ENCODE measurements at regions not wholly inside any gene's neighbourhood (a gene's known extent, or its start where the extent isn't known, plus 50 kb on each side); places are given as distances from the start of the nearest gene placed in this dataset.

GRCh38 chr2:146004462-146004861, 1484.5 kb upstream of the ZEB2 start:
- Histone ChIP-seq H3K9me3 (ENCODE audit: control insufficient read depth, low read length) (no peaks in the 10 kb centered on the region), H3K4me3 (ENCODE audit: low read length in 2 of 2) (no peak overlapping the region), H3K27ac (ENCODE audit: low read depth in 1 of 2, low read length in 2 of 2) (no peak overlapping the region), H3K27me3 (ENCODE audit: control insufficient read depth in 1 of 2, insufficient read depth in 2 of 2, low read length in 1 of 2) (no peaks in the 10 kb centered on the region), H3K4me1 (ENCODE audit: control insufficient read depth in 1 of 2, insufficient read depth in 2 of 2, low read length in 2 of 2) (no peaks in the 10 kb centered on the region), H3K36me3 (ENCODE audit: control insufficient read depth in 1 of 2, insufficient read depth in 2 of 2, low read length in 1 of 2) (no peaks in the 10 kb centered on the region)
- ATAC-seq (ENCODE audit: low FRiP score) (no peak), DNase-seq (no peak)
- intact Hi-C loops (cut with DNase I) = no loop called here

DNA sequence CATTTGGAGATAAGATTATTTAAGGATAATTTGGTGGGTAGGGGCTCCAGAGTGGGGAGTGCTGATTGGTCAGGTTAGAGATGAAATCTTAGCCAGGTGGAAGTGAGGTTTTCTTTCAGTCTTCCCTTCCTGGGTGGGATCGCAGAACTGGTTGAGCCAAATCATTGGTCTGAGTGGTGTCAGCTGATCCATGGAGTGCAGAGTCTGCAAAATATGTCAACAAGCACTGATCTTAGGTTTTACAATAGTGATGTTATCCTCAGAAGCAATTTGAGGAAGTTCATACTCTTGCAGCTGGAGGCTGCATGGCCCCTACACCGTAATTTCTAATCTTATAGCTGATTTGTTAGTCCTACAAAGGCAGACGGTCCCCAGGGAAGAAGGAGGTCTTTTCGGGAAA, 1483.4 kb upstream of the ZEB2 start:
- Histone ChIP-seq H3K4me1 (ENCODE audit: control insufficient read depth in 1 of 2, insufficient read depth in 2 of 2, low read length in 2 of 2) (no peaks in the 10 kb centered on the region), H3K27ac (ENCODE audit: low read depth in 1 of 2, low read length in 2 of 2) (no peak overlapping the region), H3K9me3 (ENCODE audit: control insufficient read depth, low read length) (no peaks in the 10 kb centered on the region), H3K27me3 (ENCODE audit: control insufficient read depth in 1 of 2, insufficient read depth in 2 of 2, low read length in 1 of 2) (no peaks in the 10 kb centered on the region), H3K4me3 (ENCODE audit: low read length in 2 of 2) (no peak overlapping the region), H3K36me3 (ENCODE audit: control insufficient read depth in 1 of 2, insufficient read depth in 2 of 2, low read length in 1 of 2) (no peaks in the 10 kb centered on the region)
- intact Hi-C loops (cut with DNase I) = no loop called here
- ATAC-seq (ENCODE audit: low FRiP score) (no peak), DNase-seq (no peak)
- WGBS, 2 donors = 51 to 53% methylated on average over 4 of the region's 4 CpGs

GRCh38 chr2:145994910-145995309, 1475.0 kb upstream of the ZEB2 start:
- intact Hi-C loops (cut with DNase I) = no loop called here
- Histone ChIP-seq H3K27ac (ENCODE audit: low read depth in 1 of 2, low read length in 2 of 2) (no peak overlapping the region), H3K4me1 (ENCODE audit: control insufficient read depth in 1 of 2, insufficient read depth in 2 of 2, low read length in 2 of 2) (no peaks in the 10 kb centered on the region), H3K36me3 (ENCODE audit: control insufficient read depth in 1 of 2, insufficient read depth in 2 of 2, low read length in 1 of 2) (no peaks in the 10 kb centered on the region), H3K9me3 (ENCODE audit: control insufficient read depth, low read length) (peaks cover 2% of the 10 kb centered on the region), H3K27me3 (ENCODE audit: control insufficient read depth in 1 of 2, insufficient read depth in 2 of 2, low read length in 1 of 2) (no peaks in the 10 kb centered on the region), H3K4me3 (ENCODE audit: low read length in 2 of 2) (no peak overlapping the region)
- no peak for DNase-seq
- no peak for ATAC-seq (ENCODE audit: low FRiP score)

GRCh38 chr2:145992572-145992971, 1472.7 kb upstream of the ZEB2 start:
- Histone ChIP-seq H3K9me3 (ENCODE audit: control insufficient read depth, low read length) (peaks cover 2% of the 10 kb centered on the region), H3K36me3 (ENCODE audit: control insufficient read depth in 1 of 2, insufficient read depth in 2 of 2, low read length in 1 of 2) (no peaks in the 10 kb centered on the region), H3K4me3 (ENCODE audit: low read length in 2 of 2) (no peak overlapping the region), H3K27ac (ENCODE audit: low read depth in 1 of 2, low read length in 2 of 2) (no peak overlapping the region), H3K4me1 (ENCODE audit: control insufficient read depth in 1 of 2, insufficient read depth in 2 of 2, low read length in 2 of 2) (no peaks in the 10 kb centered on the region), H3K27me3 (ENCODE audit: control insufficient read depth in 1 of 2, insufficient read depth in 2 of 2, low read length in 1 of 2) (no peaks in the 10 kb centered on the region)
- DNase-seq = no peak
- WGBS, 2 donors = 98% methylated on average over 3 of the region's 3 CpGs
- intact Hi-C loops (cut with DNase I) = no loop called here
- ATAC-seq (ENCODE audit: low FRiP score) = no peak

- H3K36me3 ChIP-seq (ENCODE audit: control insufficient read depth in 1 of 2, insufficient read depth in 2 of 2, low read length in 1 of 2) = no peaks in the 10 kb centered on the region
- H3K9me3 ChIP-seq (ENCODE audit: control insufficient read depth, low read length) = no peaks in the 10 kb centered on the region
- DNase-seq (no peak), ATAC-seq (ENCODE audit: low FRiP score) (no peak)
- H3K4me3 ChIP-seq (ENCODE audit: low read length in 2 of 2) = no peak overlapping the region
- no peak overlapping the region for H3K27ac ChIP-seq (ENCODE audit: low read depth in 1 of 2, low read length in 2 of 2)
- H3K27me3 ChIP-seq (ENCODE audit: control insufficient read depth in 1 of 2, insufficient read depth in 2 of 2, low read length in 1 of 2) = no peaks in the 10 kb centered on the region
- intact Hi-C loops (cut with DNase I) = no loop called here
- WGBS, 2 donors = 43 to 49% methylated on average over 2 of the region's 2 CpGs
- H3K4me1 ChIP-seq (ENCODE audit: control insufficient read depth in 1 of 2, insufficient read depth in 2 of 2, low read length in 2 of 2) = no peaks in the 10 kb centered on the region
Measured at GRCh38 chr2:145987793-145988192, 1467.9 kb upstream of the ZEB2 start.

DNA sequence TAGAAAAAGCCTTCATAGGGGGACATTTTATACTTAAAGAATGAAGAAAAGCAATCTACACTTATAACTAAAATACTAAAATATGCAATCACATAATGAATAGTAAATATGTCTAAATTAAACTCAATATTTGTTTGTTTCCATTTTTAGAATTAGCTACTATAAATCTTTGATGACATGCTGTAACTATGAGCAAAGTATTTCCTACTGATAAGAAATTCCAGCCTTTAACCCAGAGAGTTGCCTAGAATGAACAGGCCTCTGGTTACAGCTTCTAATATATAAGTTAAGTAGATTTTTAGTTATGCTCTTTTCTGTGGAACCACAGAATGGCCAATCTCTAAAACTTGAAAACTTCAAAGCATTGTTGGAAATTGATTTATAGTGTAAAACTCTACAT, 1465.6 kb upstream of the ZEB2 start:
- H3K4me3 ChIP-seq (ENCODE audit: low read length in 2 of 2) = no peak overlapping the region
- no peaks in the 10 kb centered on the region for H3K4me1 ChIP-seq (ENCODE audit: control insufficient read depth in 1 of 2, insufficient read depth in 2 of 2, low read length in 2 of 2)
- intact Hi-C loops (cut with DNase I) = no loop called here
- H3K27me3 ChIP-seq (ENCODE audit: control insufficient read depth in 1 of 2, insufficient read depth in 2 of 2, low read length in 1 of 2) = no peaks in the 10 kb centered on the region
- ATAC-seq (ENCODE audit: low FRiP score) (no peak), DNase-seq (no peak)
- H3K27ac ChIP-seq (ENCODE audit: low read depth in 1 of 2, low read length in 2 of 2) = no peak overlapping the region
- H3K9me3 ChIP-seq (ENCODE audit: control insufficient read depth, low read length) = no peaks in the 10 kb centered on the region
- H3K36me3 ChIP-seq (ENCODE audit: control insufficient read depth in 1 of 2, insufficient read depth in 2 of 2, low read length in 1 of 2) = no peaks in the 10 kb centered on the region

- Histone ChIP-seq H3K27ac (ENCODE audit: low read depth in 1 of 2, low read length in 2 of 2) (no peak overlapping the region), H3K27me3 (ENCODE audit: control insufficient read depth in 1 of 2, insufficient read depth in 2 of 2, low read length in 1 of 2) (no peaks in the 10 kb centered on the region), H3K36me3 (ENCODE audit: control insufficient read depth in 1 of 2, insufficient read depth in 2 of 2, low read length in 1 of 2) (no peaks in the 10 kb centered on the region), H3K4me1 (ENCODE audit: control insufficient read depth in 1 of 2, insufficient read depth in 2 of 2, low read length in 2 of 2) (no peaks in the 10 kb centered on the region), H3K9me3 (ENCODE audit: control insufficient read depth, low read length) (no peaks in the 10 kb centered on the region), H3K4me3 (ENCODE audit: low read length in 2 of 2) (no peak overlapping the region)
- DNase-seq (no peak), ATAC-seq (ENCODE audit: low FRiP score) (no peak)
- WGBS, 2 donors = 52% methylated on average over 2 of the region's 2 CpGs
- intact Hi-C loops (cut with DNase I) = no loop called here
Measured at GRCh38 chr2:145984580-145984979, 1464.7 kb upstream of the ZEB2 start.

GRCh38 chr2:145980318-145980717, 1460.4 kb upstream of the ZEB2 start:
- 90 to 93% methylated on average over 2 of the region's 2 CpGs for WGBS, 2 donors
- H3K27me3 ChIP-seq (ENCODE audit: control insufficient read depth in 1 of 2, insufficient read depth in 2 of 2, low read length in 1 of 2) = no peaks in the 10 kb centered on the region
- intact Hi-C loops (cut with DNase I) = no loop called here
- no peaks in the 10 kb centered on the region for H3K9me3 ChIP-seq (ENCODE audit: control insufficient read depth, low read length)
- no peak overlapping the region for H3K27ac ChIP-seq (ENCODE audit: low read depth in 1 of 2, low read length in 2 of 2)
- DNase-seq (no peak), ATAC-seq (ENCODE audit: low FRiP score) (no peak)
- no peaks in the 10 kb centered on the region for H3K36me3 ChIP-seq (ENCODE audit: control insufficient read depth in 1 of 2, insufficient read depth in 2 of 2, low read length in 1 of 2)
- H3K4me3 ChIP-seq (ENCODE audit: low read length in 2 of 2) = no peak overlapping the region
- no peaks in the 10 kb centered on the region for H3K4me1 ChIP-seq (ENCODE audit: control insufficient read depth in 1 of 2, insufficient read depth in 2 of 2, low read length in 2 of 2)

- ATAC-seq (ENCODE audit: low FRiP score) = no peak
Measured at GRCh38 chr2:145975406-145975805, 1455.5 kb upstream of the ZEB2 start.

GRCh38 chr2:145961846-145962245, 1441.9 kb upstream of the ZEB2 start:
- intact Hi-C loops (cut with DNase I) = no loop called here
- ATAC-seq (ENCODE audit: low FRiP score) = no peak
- WGBS, 2 donors = 79 to 80% methylated on average over 1 of the region's 1 CpG
- DNase-seq = no peak
- Histone ChIP-seq H3K27ac (ENCODE audit: low read depth in 1 of 2, low read length in 2 of 2) (no peak overlapping the region), H3K27me3 (ENCODE audit: control insufficient read depth in 1 of 2, insufficient read depth in 2 of 2, low read length in 1 of 2) (no peaks in the 10 kb centered on the region), H3K9me3 (ENCODE audit: control insufficient read depth, low read length) (peaks cover 6% of the 10 kb centered on the region), H3K36me3 (ENCODE audit: control insufficient read depth in 1 of 2, insufficient read depth in 2 of 2, low read length in 1 of 2) (no peaks in the 10 kb centered on the region), H3K4me3 (ENCODE audit: low read length in 2 of 2) (no peak overlapping the region), H3K4me1 (ENCODE audit: control insufficient read depth in 1 of 2, insufficient read depth in 2 of 2, low read length in 2 of 2) (no peaks in the 10 kb centered on the region)

More at GRCh38 chr2:145975406-145975805, 1455.5 kb upstream of the ZEB2 start:
- Histone ChIP-seq H3K27me3 (ENCODE audit: control insufficient read depth in 1 of 2, insufficient read depth in 2 of 2, low read length in 1 of 2) (no peaks in the 10 kb centered on the region), H3K4me1 (ENCODE audit: control insufficient read depth in 1 of 2, insufficient read depth in 2 of 2, low read length in 2 of 2) (no peaks in the 10 kb centered on the region), H3K36me3 (ENCODE audit: control insufficient read depth in 1 of 2, insufficient read depth in 2 of 2, low read length in 1 of 2) (no peaks in the 10 kb centered on the region), H3K27ac (ENCODE audit: low read depth in 1 of 2, low read length in 2 of 2) (no peak overlapping the region), H3K9me3 (ENCODE audit: control insufficient read depth, low read length) (no peaks in the 10 kb centered on the region), H3K4me3 (ENCODE audit: low read length in 2 of 2) (no peak overlapping the region)
- 43 to 49% methylated on average over 3 of the region's 3 CpGs for WGBS, 2 donors
- intact Hi-C loops (cut with DNase I) = no loop called here
- DNase-seq = no peak
